Kidney (tissue), 13 donors: ENCODE measurements at regions not wholly inside any gene's neighbourhood (a gene's known extent, or its start where the extent isn't known, plus 50 kb on each side); places are given as distances from the start of the nearest gene placed in this dataset.
A peak's percentile ranks its signal among the peaks of the same experiment; 100 is the strongest.

Experiments used
- DNase-seq, 5 donors: peaks; one replicate each; pipeline ENCODE4 v3.0.0-alpha.2; 2013 to 2020
- FAIRE-seq: peaks from 2 replicates; lab custom pipeline; 2012; peaks lifted over from hg19 to GRCh38; lab: Jason Lieb, UNC
- H3K27ac ChIP-seq, 2 donors: one replicate each; pipeline ENCODE4 v1.7.0; 2013; ENCODE audit warnings: low read depth in 2 of 2, low read length in 2 of 2, inconsistent platforms in 1 of 2
- H3K27me3 ChIP-seq: one replicate; pipeline ENCODE4 v1.7.1; 2013; ENCODE audit warnings: low read length, inconsistent platforms; ENCODE audit not compliant: control insufficient read depth, insufficient read depth
- H3K36me3 ChIP-seq, 3 donors: one replicate each; pipeline versions ENCODE4 v1.7.0 to v1.7.1; 2013; ENCODE audit warnings: low read length in 3 of 3, control low read depth in 1 of 3, inconsistent platforms in 1 of 3; ENCODE audit not compliant: insufficient read depth in 3 of 3, control insufficient read depth in 2 of 3
- H3K4me1 ChIP-seq, 3 donors: one replicate each; pipeline versions ENCODE4 v1.7.0 to v1.7.1; 2013; ENCODE audit warnings: low read length in 3 of 3, inconsistent platforms in 1 of 3, low read depth in 1 of 3; ENCODE audit not compliant: control insufficient read depth in 2 of 3, insufficient read depth in 2 of 3
- H3K4me3 ChIP-seq, 3 donors: one replicate each; pipeline versions ENCODE4 v1.7.0 to v1.8.1; 2013; ENCODE audit warnings: low read length in 3 of 3, control low read depth in 1 of 3, inconsistent platforms in 1 of 3
- H3K9ac ChIP-seq, 3 donors: one replicate each; pipeline versions ENCODE4 v1.7.0 to v1.7.1; 2013; ENCODE audit warnings: low read length in 3 of 3, control low read depth in 1 of 3, inconsistent platforms in 1 of 3
- H3K9me3 ChIP-seq, 3 donors: one replicate each; pipeline versions ENCODE4 v1.7.0 to v1.7.1; 2013; ENCODE audit warnings: low read length in 3 of 3, control low read depth in 1 of 3, inconsistent platforms in 1 of 3; ENCODE audit not compliant: control insufficient read depth in 2 of 3, insufficient read depth in 1 of 3
- CTCF ChIP-seq: IDR thresholded peaks from 3 replicates; pipeline ENCODE4 v1.5.1; 2012; ENCODE audit warnings: mild to moderate bottlenecking, moderate library complexity, borderline replicate concordance; ENCODE audit not compliant: insufficient read depth; ENCODE audit errors: extremely low read depth
- intact Hi-C: fragments of 100-400 bp; cut with DNase I; formaldehyde crosslinking; loops from one replicate; pipeline ENCODE4 v1.11.1; 2022
- donor health status: control.
- donor health status: control.
- donor health status: control.
- donor health status: control.
- donor health status: control.
- donor health status: DM: yes; HTN: yes; CAD: no.
- donor health status: Normal renal cell carcinoma (clear cell type).

- no peak for FAIRE-seq
- no peak for TF ChIP-seq CTCF
These were observed 109.5 kb upstream of the SSTR4 start for GRCh38 chr20:22925613-22925983.

GRCh38 chr20:22927537-22927936, 107.6 kb upstream of the SSTR4 start:
- intact Hi-C loops: no loop called here
- H3K4me3 ChIP-seq: no peak overlapping the region
- TF ChIP-seq CTCF: no peak
- no peak overlapping the region for H3K27ac ChIP-seq
- no peak for FAIRE-seq
- no peaks in the 10 kb centered on the region for H3K9me3 ChIP-seq
- no peak overlapping the region for H3K9ac ChIP-seq
- no peaks in the 10 kb centered on the region for H3K36me3 ChIP-seq
- peaks cover 0 to 2% (median 0%) of the 10 kb centered on the region in 3 donors for H3K4me1 ChIP-seq
- DNase-seq: peak in 1 of 5 donors; percentile 28
- H3K27me3 ChIP-seq: no peaks in the 10 kb centered on the region

More at GRCh38 chr20:22925613-22925983, 109.5 kb upstream of the SSTR4 start:
- Histone ChIP-seq H3K27me3 (no peaks in the 10 kb centered on the region), H3K4me3 (no peak overlapping the region), H3K9ac (no peak overlapping the region), H3K27ac (no peak overlapping the region), H3K36me3 (no peaks in the 10 kb centered on the region), H3K4me1 (peaks cover 0 to 2% (median 0%) of the 10 kb centered on the region in 3 donors), H3K9me3 (no peaks in the 10 kb centered on the region)
- intact Hi-C loops: no loop called here
- no peak for DNase-seq

GRCh38 chr20:22928679-22929078, 106.4 kb upstream of the SSTR4 start:
- FAIRE-seq (no peak), DNase-seq (no peak)
- TF ChIP-seq CTCF: no peak
- H3K27me3 ChIP-seq: no peaks in the 10 kb centered on the region
- intact Hi-C loops: no loop called here
- no peak overlapping the region for H3K27ac ChIP-seq
- no peaks in the 10 kb centered on the region for H3K9me3 ChIP-seq
- H3K4me1 ChIP-seq: peaks cover 0 to 2% (median 0%) of the 10 kb centered on the region in 3 donors
- no peaks in the 10 kb centered on the region for H3K36me3 ChIP-seq
- no peak overlapping the region for H3K4me3 ChIP-seq
- no peak overlapping the region for H3K9ac ChIP-seq

GRCh38 chr20:22929661-22930060, 105.5 kb upstream of the SSTR4 start:
- Histone ChIP-seq H3K9me3 (no peaks in the 10 kb centered on the region), H3K36me3 (no peaks in the 10 kb centered on the region), H3K4me1 (no peaks in the 10 kb centered on the region), H3K4me3 (no peak overlapping the region), H3K9ac (no peak overlapping the region), H3K27ac (no peak overlapping the region), H3K27me3 (no peaks in the 10 kb centered on the region)
- DNase-seq (no peak), FAIRE-seq (no peak)
- TF ChIP-seq CTCF: no peak
- intact Hi-C loops: no loop called here
